ACHN (cell line): ENCODE measurements at regions not wholly inside any gene's neighbourhood (a gene's known extent, or its start where the extent isn't known, plus 50 kb on each side); places are given as distances from the start of the nearest gene placed in this dataset.

Source experiments
- DNase-seq: peaks from one replicate; pipeline ENCODE4 v3.0.0-alpha.2; 2015
- in situ Hi-C: cut with HindIII; loops from 2 replicates; pipeline ENCODE4 v1.10.0; 2017; ENCODE audit warnings: low sequenced_read_pairs, low pct_ligation_motif_present, low pct_unique_long_range_greater_than_20kb

DNA sequence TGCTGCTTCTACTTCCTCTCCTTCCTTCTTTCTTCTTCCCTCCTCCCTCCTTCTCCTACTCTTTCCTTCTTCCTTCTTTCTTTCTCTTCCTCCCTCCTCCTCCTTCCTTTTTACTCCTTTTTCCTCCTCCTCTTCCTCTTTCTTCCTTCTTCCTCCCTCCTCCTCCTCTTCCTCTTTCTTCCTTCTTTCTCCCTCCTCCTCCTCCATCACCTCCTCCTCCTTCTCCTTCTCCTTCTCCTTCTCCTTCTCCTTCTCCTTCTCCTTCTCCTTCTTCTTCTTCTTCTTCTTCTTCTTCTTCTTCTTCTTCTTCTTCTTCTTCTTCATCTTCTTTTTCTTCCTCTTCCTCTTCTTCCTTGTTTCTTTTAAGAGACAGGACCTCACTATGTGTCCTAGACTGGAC, 224.0 kb downstream of the NR2F2 start:
- in situ Hi-C loops = no loop called here
- no peak for DNase-seq

- no peak for DNase-seq
- in situ Hi-C loops = no loop called here
These were observed 228.6 kb downstream of the NR2F2 start for GRCh38 chr15:96559087-96559486.

- in situ Hi-C loops = no loop called here
- DNase-seq = no peak
These were observed 229.1 kb downstream of the NR2F2 start for GRCh38 chr15:96559631-96560030.

DNA sequence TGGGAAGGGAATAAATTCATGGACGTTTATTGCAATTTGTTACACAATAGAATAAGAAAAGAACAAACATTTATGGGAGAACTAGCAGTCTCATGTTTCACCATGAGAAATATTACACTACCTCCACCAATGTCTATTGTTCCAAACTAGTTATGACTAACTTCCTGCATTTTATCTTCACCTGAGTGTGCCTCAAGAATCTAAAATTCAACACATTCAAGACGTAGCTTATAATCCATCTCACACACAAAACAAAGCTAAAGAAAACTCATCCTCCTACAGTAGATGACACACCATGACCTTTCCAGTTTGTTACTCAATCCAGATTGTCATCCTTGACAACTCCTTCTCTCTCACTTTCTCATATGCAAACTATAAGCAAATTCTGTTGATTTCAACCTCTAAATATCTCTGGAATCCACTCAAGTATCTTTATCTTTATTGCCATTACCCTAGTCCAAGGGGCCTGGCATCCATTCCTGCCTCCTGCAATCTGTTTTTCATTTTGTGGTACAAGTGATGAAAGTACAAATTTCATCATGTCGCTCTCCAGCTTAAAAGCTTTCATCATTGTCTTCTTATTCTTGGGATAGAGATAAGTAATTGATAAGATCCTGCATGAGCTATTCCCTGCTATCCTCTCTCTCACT, 229.9 kb downstream of the NR2F2 start:
- in situ Hi-C loops = no loop called here
- DNase-seq = no peak

DNA sequence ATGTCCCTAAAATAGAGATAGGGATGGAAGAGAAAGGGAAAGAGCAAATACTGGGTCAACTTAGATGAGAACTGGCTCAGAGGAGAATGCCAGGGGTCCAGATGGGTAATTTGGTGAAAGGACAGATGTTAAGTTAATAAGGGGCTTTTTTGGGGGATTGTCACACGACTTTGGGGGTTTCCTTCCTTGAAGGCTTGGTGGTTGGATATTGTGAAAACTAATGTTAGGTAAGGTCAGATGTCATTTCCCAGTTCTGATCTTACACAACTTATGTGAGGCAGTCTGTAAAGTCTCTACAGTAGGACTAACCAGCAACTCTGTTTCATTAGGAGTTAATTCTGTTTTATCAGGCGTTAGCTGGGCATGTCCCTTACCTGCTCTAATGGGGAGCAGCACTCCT, 231.1 kb downstream of the NR2F2 start:
- in situ Hi-C loops = no loop called here
- no peak for DNase-seq

DNA sequence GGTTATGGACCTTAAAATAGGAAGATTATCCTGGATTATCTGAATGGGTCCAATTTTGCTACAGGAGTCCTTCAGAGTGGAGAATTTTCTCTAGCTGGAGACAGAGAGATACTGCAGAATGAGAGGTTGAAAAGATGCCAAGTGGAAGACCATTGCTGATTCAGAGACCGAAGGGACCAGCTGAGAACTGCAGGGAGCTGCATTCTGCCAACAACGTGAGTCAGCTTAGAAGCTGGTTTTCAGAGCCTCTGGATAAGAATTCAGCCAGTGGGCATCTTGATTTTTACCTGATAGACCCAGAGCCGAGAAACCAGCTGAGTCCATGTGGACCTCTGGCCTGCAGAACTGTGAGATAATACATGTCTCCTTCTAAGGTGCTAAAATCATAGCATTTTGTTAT, 234.0 kb downstream of the NR2F2 start:
- no peak for DNase-seq
- in situ Hi-C loops = no loop called here

DNA sequence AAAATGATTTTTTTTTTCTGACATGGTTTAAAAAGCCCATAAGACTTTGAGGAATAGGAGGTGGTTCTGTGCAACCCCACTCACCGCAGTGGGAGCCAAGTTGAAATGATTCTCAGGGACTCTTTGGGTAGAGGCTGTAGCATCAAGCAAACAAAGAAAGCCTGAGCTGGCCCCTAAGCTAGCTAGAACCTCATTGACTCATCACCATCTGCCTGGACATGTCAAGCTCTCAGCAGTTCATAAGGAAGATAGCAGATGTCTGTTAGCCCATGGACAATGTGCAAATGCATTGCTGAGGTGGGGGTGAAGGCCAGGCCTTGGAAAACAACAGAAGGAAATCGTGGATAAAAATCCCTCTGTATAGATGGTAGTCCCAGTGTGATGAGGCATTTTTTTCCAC, 234.8 kb downstream of the NR2F2 start:
- in situ Hi-C loops = no loop called here
- DNase-seq = no peak

GRCh38 chr15:96574782-96575181, 244.3 kb downstream of the NR2F2 start:
- DNase-seq = no peak
- in situ Hi-C loops = no loop called here

DNA sequence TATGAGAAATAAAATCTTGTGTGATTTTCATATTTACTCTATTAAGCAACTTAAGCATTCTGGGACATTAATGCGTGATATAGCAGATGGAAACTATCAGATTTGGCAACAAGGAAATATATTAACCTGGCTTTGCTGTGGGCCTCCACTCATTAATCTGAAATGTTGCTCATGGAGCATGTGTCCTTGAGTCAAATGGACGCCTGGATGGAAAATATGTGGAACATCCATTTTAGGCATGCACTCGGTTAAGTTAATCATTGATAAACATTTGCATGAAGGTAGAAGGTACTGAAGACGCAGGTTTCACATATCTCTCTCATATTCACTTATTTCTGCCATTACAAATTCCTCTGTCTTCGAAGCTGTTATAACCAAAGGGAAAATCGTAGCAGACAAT, 246.1 kb downstream of the NR2F2 start:
- in situ Hi-C loops = no loop called here
- DNase-seq = no peak

DNA sequence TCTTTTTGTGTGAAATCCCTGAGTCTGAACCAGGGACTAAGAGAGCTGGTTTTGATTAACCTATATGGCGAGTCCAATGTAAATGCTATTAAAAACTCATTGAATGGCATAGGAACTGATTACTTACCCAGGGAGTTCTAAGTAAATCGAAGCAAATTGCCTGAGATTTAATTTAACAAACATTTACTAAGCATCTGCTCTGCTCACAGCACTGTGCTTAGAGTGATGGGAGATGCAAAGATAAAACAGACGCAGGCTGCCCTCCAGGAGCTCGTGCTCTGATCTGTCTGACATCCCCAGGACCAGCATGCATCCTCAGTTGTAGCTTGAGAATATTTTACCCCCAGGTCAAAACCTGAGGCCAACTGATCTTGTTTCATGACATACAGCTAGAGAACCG, 247.9 kb downstream of the NR2F2 start:
- in situ Hi-C loops = no loop called here
- no peak for DNase-seq

DNA sequence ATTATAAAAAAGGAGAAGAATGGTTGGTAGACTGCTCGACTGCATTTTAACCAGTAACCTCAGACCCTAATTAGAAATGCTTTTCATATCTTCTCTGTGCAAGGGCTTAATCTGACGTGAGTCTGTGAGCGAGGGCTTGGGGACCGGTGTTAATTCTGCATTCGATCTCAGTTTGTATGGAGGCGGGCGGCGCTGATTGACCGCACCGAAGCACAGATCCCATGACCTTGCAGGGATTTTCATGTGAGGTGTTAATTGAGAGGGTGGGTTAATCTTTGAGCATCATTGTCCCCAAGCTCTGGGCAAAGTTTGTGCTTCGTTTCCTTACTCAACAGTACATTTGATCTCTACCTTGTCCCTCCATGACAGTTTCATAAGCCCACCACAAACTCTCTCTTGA, 250.9 kb downstream of the NR2F2 start:
- in situ Hi-C loops = no loop called here
- no peak for DNase-seq

DNA sequence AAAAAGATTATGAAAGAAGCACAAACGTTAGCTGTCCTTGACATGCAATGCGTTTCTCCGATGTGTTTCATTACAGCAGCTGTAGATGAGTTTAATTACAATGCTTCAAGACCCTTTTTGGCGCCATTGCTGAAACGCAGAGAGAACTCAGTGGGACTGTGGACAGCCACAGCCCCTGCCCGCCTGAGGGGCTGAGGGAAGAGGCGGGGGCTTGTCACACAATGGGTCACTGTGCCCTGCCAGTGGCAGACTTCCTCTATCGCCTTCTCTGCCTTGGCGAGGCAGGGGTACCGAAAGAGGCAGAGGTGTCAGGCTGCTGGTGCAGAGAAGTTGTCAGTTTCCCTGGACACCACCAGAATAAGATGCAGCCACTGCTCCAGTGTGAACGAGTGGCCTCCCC, 252.0 kb downstream of the NR2F2 start:
- DNase-seq = no peak
- in situ Hi-C loops = no loop called here

GRCh38 chr15:96583671-96584070, 253.2 kb downstream of the NR2F2 start:
- peak; percentile 42 for DNase-seq
- in situ Hi-C loops = no loop called here

GRCh38 chr15:96585484-96586386, 255.2 kb downstream of the NR2F2 start:
- DNase-seq = peak; percentile 32
- in situ Hi-C loops = no loop called here

DNA sequence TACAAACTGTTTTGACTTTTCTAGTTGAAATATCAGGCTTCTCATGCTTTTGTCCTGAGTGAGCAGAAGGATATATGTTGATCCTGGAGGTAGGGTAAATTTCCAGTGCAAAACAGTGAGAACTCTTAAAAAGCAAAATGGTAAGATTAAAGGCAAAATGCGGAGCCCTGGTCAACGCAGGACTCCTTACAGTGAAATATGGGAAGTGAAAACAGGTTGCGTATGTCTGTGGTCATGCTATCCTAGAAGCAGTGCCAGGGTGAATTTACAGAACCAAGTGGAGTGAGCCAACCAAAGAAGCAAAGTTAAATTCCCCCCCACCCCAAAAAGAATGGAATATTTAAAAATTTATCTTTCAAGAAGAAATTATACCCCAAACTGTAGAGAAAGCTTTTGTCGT, 256.4 kb downstream of the NR2F2 start:
- no peak for DNase-seq
- in situ Hi-C loops = no loop called here

- in situ Hi-C loops = no loop called here
These were observed 259.4 kb downstream of the NR2F2 start for GRCh38 chr15:96589864-96590263.

DNA sequence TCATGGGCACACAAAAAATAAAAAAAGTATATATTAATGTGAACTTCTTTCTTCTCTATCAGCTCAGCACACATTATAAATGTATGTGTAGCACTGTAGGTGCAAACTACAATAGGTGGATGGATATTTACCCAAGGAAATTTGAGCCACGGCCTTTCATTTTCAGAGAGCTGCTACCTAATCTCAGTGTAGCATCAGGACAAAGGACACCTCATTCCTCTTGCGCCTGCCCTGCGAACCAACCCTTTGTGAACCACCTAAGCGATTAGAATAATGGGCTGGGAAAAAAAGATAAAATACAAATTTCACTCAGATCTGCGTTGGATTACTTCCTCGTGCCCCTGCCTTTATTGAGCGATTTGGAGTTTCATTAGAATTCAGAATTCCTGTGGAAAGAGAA, 263.2 kb downstream of the NR2F2 start:
- in situ Hi-C loops = no loop called here
- no peak for DNase-seq

More at GRCh38 chr15:96589864-96590263, 259.4 kb downstream of the NR2F2 start:
- no peak for DNase-seq

DNA sequence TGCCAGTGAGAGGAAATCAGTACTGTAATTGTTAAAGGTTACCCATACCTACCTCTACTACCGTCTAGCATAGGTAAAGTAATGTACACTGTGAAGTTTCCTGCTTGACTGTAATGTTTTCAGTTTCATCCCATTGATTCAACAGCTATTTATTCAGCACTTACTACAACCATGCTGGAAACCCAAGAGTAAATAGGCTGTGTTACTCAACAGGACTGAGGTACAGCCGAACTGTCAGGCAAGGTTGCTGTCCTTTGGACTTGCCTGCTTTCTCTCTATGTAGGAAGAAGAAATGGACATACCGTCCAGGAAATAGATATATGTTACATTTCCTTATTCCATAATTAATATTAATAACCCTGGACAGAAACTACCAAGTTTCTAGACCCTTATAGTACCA, 265.5 kb downstream of the NR2F2 start:
- in situ Hi-C loops = no loop called here
- no peak for DNase-seq

GRCh38 chr15:96598514-96598913, 268.0 kb downstream of the NR2F2 start:
- in situ Hi-C loops = no loop called here

DNA sequence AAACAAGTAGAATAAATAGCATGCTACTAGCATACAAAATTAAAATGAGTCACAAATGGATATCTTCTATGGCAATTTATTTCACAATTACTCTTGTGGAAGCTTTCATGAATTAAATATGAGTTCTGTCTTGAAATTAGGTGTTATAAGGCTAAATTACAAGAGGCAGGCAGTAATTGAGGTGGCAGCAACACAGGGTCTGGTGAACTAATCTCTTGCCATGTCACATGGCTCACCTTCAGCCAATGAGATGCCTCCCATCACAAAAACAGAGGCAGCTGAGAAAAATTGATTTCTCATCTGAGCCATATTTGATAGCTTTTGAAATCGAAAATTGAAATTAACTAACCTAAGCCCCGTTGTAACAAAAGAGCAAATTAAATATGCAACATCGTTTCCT, 268.8 kb downstream of the NR2F2 start:
- DNase-seq = no peak

More at GRCh38 chr15:96598514-96598913, 268.0 kb downstream of the NR2F2 start:
- DNase-seq = no peak

More for the DNA sequence above, 268.8 kb downstream of the NR2F2 start:
- in situ Hi-C loops = no loop called here
